ENCODE measurements at regions not wholly inside any gene's neighbourhood (a gene's known extent, or its start where the extent isn't known, plus 50 kb on each side); places are given as distances from the start of the nearest gene placed in this dataset.
"Not testable (repeated sequence)": the region's sequence is repeated elsewhere in the genome, so short reads cannot be mapped to it uniquely, and the experiment has no call there.

DNA sequence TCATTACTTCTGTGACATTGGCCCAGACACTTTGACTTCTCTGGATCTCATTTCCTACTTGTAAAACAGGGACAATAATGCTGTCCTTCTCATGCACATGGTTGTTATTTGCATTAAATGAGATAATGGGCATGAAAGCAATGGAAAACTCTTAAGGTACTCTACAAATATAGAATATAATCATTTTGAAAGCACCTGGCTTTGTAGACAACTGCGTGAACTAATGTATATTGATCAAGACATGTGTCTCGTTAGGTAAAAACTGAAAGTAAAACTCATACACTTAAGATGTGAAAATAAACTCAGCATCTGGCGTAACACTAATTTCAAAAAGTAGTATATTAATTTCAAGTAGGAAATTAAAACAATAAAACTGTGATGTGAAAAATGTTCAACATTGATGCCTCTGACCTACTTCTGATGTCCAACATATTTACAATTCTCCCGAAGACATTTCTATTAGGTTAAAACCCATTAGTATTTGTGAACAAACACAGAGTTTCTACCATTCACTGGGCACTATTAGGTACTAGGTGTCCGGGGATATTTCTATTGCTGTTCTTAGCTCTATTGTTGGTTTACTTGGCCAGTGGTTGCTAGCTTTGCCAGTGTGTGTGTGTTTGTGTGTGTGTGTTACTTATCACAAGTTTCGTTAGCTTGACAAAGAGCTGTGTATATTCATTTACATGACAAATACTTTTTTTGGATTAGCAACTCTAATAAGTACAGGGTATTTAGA lies 220.5 kb downstream of the KCNRG start:
- no peak for DNase-seq

DNA sequence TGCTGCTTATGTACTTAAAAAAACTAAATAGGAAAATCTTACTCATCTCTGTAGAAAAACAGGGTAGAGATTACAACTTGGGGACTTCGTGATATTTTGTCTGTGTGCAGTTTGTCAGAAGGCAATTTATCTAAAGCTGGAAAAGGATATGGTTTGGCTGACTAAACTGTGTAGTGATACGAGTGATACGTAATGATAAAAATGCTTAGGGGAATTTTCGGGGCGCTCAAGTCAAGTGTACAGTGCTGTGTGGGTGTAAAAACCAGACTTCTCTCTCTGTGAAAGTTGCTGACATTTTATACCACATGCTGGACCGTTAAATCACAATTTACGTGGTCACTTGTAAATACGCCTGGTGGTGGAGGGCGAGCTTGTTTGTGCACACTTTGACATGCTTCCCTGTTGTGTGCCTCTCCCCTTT lies 221.7 kb downstream of the KCNRG start:
- peak in 1 of 2 donors; percentile 82 for DNase-seq

DNA sequence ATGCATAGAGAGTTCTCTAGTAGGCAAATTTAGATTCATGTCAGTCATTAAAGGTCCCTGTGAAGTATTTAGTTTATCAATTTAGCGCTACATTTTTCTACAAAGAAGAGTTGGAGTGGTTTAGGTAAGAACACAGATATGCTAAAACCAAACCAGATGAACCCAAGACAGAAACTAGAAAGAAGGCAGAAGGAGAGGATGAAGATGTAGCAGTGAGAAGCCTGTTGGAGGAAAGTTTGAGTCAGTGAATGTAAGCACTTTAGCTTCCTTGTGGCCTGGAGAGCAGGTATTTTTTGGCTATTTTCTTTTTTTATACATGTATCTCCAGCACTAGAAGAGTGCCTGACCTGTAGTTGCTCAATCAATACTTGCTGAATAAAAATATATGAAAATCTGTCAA lies 223.7 kb downstream of the KCNRG start:
- no peak for DNase-seq

DNA sequence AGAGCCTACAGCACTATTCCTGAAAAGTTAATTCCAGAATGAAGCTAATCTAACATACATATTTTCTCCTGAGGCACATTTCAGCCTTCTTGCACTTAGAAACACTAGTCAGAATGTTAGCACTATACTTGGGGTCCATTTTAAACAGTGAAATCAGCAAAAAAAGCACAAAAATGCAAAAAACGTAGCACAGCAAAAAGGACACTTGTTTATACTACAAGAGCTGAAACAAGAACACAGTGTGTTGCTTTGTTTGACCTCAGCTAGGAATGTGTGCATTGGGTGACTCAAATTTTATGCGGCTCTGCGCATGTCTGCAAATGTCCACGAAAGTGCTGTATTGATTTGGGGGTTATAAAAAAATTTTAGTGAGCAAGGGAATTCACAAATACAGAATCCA lies 226.2 kb downstream of the KCNRG start:
- DNase-seq = no peak

DNA sequence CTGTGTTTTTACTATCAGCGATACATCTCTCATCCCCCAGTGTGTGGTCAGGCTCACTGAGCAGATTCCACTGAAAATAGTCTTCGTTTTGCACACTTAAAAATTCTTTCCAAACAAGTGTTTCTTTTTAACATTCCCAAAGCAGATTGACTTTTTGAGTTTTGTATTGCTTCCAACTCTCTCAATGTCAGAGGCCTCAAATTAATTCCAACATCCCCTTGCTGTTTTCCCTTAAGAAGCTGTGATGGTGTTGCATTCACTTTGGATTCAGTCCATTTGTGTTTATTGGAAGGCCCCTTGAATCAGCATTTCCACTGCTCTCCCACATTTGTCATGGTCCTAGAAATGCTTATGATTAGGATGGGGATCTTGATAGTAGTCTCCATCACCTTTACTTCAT lies 228.7 kb downstream of the KCNRG start:
- no peak for DNase-seq

DNA sequence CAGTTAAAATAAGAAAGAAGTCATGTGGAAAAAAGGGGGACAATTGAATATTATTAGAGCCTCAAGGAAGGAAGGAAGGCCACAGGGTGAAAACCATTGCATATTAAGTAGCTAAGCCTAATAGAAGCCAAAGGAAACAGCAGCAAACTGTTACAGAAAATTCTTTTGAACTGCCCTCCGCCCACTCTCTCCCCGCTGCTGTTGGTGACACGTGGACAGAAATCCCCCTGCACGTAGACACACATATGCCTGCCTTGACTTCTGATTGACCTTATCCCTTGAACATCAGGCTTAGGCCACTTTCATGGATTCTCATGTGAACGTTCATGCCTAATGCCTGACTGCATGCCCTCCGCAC lies 229.1 kb downstream of the KCNRG start:
- peak in 1 of 2 donors; percentile 54 for DNase-seq

DNA sequence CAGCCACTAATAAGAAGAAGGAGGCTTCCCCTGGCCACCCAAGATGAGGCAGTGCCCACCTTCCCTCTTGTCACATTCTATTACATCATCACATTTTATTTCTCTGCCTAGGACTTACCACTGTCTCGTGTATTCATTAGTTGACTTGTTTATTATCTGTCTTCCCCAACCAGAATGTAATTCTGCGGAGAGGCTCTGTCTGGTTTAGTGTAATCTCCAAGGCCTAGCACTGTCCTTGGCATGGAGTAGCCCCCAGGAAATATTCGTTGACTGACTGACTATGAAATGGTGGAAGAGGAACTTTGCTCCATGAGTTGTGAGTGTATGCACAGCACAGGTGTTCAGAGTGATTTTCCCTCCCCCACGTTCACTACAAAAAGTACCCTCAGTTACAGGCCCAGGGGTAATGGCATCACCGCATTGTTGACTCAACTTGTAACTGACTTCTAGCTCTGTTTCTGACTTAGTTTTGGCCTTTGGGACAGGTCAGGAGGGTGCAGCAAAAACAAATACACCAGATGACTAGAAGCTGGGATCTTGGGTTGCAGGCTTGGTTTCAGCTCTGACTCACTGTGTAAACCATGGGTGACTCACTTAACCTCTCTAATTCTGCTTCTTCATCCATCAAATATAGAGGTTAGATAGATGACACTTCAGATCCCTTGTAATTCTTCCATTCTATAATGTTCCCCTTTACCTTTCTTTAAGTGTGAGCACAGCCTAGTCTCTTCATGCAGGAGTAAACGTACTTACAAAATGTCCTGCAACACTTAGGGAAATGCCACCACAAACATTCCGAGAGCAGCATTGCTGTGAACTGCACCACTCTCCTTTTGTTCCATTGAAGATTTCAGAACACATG lies 229.7 kb downstream of the KCNRG start:
- peak; percentile 56 to 68 for DNase-seq

DNA sequence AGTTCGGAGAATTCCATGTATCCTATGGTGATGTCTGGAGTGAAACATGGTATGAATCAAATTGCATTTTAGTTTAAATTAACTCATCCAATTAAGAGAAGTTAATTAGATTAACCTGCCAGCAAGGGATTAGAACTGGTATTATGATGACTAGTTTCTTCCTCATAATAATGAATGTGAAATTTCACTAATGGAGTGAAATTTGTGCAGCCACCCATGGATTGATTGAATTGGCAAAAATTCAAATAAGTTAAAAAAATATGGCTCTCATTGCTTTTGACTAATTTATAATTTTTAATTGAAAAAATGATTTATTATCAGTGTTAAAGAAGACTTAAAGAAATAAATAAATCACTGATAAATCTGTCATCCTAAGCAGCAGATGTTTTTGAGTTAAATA lies 232.0 kb downstream of the KCNRG start:
- DNase-seq = no peak

DNA sequence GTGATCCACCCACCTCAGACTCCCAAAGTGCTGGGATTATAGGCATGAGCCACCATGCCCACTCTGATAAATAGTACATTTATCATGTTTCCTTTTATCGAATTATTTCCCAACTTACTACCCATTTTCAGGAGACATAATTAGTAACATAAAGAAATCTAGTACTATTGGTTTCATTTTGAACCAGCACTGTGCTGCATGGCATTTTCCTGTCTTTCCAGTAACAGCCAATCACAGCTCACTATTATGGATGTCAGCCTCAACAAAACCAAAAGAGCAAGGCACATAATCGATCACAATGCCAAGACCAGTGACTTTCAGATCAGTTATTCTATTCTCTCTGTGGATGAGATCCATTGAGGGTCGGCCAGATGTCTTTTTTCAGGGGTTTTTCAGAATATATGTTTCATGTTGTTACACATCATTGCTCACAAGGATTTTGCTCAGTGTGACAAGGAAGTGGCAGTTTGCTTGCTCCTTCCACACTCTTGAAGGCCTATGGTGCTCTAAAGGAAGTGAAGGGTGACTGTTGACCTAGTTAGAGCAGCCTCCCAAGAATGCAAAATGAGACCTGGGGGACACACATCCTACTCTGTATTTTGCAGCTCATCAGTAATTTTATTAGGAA lies 233.4 kb downstream of the KCNRG start:
- DNase-seq = no peak

DNA sequence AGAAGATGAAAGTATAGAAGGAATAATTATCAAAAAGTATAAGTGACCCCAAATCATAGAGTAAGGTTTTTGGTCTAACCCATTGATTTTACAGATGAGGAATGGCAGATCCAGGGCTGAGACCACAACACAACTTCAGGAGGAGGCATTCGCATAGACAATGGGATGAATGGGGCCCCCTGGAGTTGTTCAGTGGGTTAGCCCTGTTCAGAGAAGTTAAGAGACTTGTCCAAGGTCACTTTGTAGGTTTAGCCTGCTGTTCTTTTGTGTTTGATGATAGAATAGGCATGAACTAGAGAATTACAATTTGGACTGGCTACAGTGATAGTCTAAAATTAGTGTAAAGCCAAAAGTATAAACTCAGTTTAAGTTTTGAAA lies 233.9 kb downstream of the KCNRG start:
- DNase-seq = no peak

DNA sequence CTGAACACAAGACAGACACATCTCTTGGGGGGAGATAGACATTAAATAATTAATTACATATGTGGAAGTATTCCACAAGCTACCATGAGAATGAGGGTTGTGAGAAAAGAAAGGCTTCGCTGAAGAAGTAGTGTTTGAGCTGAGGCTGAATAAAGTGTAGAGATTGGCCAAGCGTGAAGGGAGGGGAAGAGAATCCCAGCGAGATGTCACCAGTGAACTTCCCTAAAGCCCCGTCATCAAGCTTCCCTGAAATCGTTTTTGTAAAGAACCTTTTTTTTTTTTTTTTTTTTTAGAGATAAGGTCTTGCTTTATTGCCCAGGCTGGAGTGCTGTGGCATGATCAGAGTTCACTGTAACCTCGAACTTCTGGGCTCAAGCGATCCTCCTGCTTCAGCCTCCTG lies 235.2 kb downstream of the KCNRG start:
- DNase-seq = peak; percentile 71 to 72

DNA sequence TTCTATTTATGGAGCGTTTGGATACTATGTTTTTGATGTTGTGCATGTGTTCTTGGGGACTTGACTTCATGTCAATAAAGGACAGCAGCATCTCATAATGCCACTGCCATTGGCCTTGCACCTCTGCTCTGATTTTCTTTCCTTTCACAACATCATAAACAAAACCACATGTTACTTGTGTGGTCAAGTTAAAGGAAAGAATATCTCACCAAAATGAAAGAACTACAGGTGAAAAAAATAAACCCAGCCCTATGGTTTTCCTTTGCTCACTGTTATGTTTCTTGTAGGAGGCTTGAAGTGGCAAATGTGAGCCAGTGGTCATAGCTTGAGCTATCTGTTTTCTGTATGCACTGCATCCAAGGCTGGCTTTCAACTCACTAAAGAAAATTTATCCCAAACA lies 240.4 kb downstream of the KCNRG start:
- DNase-seq = no peak

DNA sequence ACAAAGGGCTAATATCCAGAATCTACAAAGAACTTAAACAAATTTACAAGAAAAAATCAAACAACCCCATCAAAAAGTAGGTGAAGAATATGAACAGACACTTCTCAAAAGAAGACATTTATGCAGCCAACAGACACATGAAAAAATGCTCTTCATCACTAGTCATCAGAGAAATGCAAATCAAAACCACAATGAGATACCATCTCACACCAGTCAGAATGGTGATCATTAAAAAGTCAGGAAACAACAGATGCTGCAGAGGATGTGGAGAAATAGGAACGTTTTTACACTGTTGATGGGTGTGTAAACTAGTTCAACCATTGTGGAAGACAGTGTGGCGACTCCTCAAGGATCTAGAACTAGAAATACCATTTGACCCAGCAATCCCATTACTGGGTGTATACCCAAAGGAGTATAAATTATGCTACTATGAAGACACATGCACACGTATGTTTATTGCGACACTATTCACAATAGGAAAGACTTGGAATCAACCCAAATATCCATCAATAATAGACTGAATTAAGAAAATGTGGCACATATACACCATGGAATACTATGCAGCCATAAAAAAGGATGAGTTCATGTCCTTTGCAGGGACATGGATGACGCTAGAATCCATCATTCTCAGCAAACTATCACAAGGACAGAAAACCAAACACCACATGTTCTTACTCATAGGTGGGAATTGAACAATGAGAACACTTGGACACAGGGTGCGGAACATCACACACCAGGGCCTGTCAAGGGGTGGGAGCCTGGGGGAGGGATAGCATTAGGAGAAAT lies 241.5 kb downstream of the KCNRG start:
- DNase-seq = not testable (repeated sequence)

DNA sequence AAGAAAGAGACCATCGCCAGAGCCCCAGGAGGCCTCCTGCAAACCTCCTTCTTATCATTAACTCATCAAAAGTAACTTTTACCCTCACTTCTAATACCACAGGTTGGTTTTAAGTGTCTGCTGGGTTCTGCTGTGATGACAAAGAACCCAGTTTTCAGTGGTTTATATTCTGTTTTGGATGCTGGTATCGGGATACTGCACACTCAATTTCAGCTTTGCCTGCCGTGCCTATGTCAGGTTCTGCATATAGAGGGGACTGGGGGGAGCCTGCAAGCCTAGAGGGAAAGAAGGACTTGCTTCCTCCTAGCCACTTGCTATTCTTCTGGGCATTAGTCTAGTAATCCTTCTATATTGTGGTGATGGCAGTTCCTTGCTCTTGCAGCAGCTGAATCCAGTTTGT lies 242.4 kb downstream of the KCNRG start:
- DNase-seq = no peak

DNA sequence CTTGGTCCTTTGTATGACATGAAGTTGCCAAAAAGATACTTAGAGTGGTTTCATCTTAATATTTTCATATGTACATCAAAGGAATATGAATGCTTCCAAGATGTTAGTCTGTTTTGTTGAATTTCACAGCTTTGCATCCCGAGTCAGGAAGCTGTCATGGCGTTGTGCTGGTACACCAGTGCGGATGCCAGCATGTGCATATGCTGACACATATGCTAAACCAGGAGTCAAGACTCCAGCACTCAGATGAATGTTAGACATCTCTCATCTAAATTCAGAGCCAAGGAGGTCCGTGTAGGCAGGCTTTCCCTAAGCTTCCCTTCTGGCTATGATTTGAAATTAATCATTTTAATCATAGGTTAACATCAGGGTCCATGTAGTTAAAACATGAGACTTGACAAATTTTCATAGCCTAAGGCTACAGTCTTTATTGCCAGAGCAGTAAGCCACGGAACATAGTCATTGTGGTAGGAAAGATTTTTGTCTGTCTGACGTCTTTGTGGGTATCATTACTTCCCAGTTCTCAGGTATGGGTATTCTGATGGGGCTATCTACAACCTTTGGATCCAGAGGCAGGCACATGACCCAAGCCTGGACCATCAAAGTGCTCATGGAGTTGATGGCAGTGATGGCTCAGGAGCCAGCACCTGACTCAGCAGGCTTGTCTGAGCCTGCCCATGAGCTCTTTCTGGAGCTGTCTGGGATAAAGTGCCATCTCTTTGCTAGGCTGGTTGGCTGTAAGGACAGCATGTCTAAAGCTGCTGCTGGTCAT lies 246.1 kb downstream of the KCNRG start:
- no peak for DNase-seq

DNA sequence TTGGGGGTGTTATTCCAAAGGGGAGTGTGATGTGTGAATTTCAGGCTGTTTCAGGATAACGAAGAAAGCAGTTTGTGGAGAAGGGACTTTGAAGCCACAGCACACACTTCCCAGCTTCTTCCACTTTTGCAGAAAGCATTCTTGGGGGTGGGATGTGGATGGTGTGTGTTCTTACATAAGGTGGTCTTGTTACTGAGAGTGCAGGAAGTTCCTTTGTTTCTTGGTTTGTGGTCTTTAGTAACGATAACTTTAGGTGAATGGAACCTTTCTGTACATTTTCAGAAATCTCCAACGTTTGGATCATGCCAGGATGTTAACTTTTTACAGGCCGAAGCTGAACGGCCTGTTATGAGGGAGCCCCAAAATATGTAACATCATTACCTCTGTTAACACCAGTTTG lies 251.8 kb downstream of the KCNRG start:
- DNase-seq = no peak

DNA sequence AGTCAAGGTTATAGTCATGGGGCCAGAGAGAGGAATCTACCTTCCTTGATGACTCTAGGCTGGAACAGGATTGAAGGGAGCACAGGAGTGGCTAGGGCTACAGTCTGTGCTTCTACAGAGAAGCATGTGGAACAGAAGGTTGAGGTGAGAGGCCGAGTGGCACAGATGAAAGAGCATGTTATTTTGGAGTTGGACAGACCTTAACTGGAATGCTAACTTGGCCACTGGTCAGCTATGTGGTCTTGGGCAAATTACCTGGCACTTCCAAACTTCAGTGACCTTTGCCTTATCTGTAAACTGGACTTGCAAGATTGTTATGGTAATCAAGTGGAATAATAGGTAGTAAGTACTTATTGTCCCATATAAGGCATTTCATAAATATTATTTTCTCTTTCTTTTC lies 252.7 kb downstream of the KCNRG start:
- no peak for DNase-seq

DNA sequence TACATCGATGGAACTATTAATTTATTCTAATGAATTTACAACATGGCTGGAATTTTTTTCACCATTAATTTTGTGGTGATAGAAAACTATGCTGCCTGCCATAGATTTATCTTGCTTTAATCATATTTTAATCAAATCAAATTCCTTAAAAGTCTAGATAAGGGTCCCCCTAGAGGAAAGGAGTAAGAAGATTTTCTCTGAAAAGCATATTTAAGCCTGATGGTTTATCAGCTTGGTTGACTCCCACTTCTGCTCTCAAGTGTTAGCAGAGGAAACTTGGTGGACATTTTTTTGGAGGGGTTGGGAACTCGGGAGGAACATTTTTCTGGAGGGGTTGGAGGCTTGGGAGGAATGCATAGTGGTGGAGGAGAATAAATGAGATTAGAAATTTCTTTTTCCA lies 253.3 kb downstream of the KCNRG start:
- no peak for DNase-seq

DNA sequence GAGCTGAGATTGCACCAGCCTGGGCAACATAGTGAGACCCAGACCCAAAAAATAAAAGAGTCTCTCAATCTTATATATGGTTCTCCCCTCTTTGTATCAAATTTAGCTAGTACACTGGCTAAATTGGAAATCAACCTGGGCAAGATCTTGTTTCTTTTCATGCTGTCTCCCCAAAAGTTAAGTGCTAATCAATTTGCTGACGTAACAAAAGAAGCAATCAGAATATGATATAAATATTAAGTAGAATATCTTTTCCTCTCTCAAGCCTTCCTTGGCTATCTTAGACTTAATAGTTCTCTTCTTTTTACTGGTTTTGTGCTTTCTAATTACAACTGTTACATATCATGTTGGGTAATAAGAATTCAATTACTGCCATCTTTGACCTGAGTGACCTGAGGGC lies 258.9 kb downstream of the KCNRG start:
- DNase-seq = no peak

DNA sequence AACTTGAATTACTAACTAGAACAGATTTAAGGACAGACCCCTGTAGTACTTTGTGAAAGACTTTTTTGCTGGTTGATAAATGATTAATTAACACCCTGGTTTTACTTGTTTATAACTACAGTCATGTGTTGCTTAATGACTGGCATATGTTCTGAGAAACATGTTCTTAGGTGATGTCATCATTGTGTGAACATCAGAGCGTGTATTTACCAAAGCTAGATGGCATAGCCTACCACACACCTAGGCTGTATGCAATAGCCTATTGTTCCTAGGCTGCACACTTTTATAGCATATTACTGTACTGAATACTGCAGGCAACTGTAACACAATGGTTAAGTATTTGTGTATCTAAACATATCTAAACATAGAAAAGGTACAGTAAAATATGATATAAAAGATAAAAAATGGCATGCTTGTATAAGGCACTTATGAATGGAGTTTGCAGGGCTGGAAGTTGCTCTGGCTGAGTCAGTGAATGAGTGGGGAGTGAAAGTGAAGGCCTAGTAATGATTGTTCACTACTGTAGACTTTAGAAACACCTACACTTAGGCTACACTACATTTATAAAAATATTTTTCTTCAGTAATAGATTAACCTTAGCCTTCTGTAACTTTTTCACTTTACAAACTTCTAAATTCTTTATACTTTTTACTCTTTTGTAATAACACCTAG lies 260.3 kb downstream of the KCNRG start:
- no peak for DNase-seq

DNA sequence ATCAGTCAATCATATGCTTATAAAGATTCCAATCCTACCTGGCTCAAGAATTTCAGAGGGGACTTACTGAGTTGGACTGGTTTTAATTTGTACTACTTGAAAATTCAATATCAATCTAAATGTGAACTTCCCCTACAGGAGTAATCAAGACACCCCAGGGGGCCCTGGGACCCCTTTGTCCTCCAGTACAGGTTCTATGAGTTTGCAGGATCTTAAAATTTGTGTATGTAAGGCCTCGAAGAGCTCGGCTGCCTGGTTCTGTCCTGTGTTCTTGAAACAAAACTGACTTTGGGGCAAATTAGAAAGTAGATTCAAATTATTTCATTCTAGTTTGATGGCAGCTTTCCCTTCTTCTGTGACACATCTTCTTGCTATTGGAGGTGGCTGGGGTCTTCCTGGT lies 261.3 kb downstream of the KCNRG start:
- DNase-seq = no peak

DNA sequence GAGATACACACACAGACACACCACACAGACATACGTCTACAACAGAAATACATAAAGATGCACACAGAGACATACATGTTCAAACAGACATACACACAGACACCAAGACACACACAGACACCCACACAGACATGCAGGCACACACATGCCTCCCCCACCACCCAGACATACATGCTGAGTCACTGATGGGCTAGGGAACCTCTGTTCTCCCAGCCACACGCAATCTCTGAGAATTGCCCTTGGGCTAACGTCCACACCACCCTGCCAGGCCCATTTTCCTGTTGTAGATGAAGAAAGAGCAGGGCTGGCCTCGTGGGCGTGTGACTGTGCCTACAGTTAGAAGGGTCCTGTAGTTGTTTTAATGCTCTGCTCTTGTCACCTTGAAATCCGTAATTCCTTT lies 261.9 kb downstream of the KCNRG start:
- no peak for DNase-seq

Measured in inflammatory macrophage treated with lipopolysaccharide for 1 hour (primary cell).